MG63 (cell line): ENCODE measurements at regions not wholly inside any gene's neighbourhood (a gene's known extent, or its start where the extent isn't known, plus 50 kb on each side); places are given as distances from the start of the nearest gene placed in this dataset.
A peak's percentile ranks its signal among the peaks of the same experiment; 100 is the strongest.
"Not testable (repeated sequence)": the region's sequence is repeated elsewhere in the genome, so short reads cannot be mapped to it uniquely, and the experiment has no call there.

Experiments
- DNase-seq: peaks from one replicate; pipeline ENCODE4 v3.0.0-alpha.2; 2020
- H3K27me3 ChIP-seq: fragments of 250-450 bp; sonication (Bioruptor Pico); 2 replicates; pipeline ENCODE4 v1.5.1; 2020; ENCODE audit warnings: mild to moderate bottlenecking, moderate library complexity
- H3K36me3 ChIP-seq: fragments of 250-450 bp; sonication (Bioruptor Pico); 2 replicates; pipeline ENCODE4 v1.5.1; 2020; ENCODE audit warnings: mild to moderate bottlenecking, moderate library complexity
- H3K4me3 ChIP-seq: fragments of 250-450 bp; sonication (Bioruptor Pico); 2 replicates; pipeline ENCODE4 v1.5.1; 2020; ENCODE audit warnings: mild to moderate bottlenecking, moderate library complexity
- H3K9me3 ChIP-seq: fragments of 250-450 bp; sonication (Bioruptor Pico); 2 replicates; pipeline ENCODE4 v1.5.1; 2020; ENCODE audit warnings: mild to moderate bottlenecking, moderate library complexity

DNA sequence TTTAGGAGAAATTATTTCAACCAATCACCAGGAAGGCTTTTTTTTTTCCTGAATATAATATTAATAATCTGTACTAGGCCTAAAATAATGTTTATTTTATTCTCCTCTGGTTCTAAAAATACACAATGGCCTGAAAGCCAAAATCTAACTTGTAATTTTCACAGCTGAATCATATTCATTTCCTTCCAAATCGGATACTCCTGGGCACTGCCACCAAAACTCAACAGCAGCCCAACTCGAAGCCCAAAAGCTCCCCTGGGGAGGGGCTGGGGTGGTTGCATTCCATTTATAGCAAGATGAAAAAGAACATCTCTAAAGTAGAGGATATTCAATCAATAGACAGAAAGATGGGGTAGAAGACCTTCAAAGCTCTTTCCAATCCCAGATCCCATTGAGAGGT is 100.5 kb upstream of the SETBP1 start:
- H3K36me3 ChIP-seq, result no peaks in the 10 kb centered on the region
- H3K4me3 ChIP-seq, result no peak overlapping the region
- H3K9me3 ChIP-seq, result no peaks in the 10 kb centered on the region
- no peaks in the 10 kb centered on the region for H3K27me3 ChIP-seq
- DNase-seq, result peak; percentile 23

DNA sequence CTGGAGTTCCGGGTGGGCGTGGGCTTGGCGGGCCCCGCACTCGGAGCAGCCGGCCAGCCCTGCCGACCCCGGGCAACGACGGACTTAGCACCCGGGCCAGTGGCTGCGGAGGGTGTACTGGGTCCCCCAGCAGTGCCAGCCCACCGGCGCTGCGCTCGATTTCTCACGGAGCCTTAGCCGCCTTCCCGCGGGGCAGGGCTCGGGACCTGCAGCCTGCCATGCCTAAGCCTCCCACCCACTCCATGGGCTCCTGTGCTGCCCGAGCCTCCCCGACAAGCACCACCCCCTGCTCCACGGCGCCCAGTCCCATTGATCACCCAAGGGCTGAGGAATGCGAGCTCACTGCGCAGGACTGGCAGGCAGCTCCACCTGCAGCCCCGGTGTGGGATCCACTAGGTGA is 99.9 kb upstream of the SETBP1 start:
- H3K36me3 ChIP-seq, H3K9me3 ChIP-seq, H3K4me3 ChIP-seq, H3K27me3 ChIP-seq, DNase-seq: not testable (repeated sequence)

DNA sequence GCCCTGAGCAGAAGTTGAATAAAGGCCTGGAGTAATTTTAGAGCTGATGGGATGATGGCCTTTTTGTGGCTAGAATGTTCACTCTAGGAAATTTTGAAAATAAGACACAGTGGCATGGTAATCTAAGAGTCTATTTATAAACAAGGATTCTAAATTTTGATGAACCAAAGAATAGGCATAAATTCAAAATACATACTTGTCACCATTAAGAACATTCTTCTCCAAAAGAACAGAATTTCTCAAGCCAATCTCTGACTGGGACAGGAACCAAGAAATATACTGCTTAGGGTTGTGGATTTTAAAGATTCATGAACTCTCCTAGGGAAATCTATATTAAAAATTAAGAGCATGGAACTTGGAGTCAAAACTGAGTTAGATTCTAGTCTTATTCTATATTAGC is 98.2 kb upstream of the SETBP1 start:
- Histone ChIP-seq H3K36me3 (no peaks in the 10 kb centered on the region), H3K27me3 (no peaks in the 10 kb centered on the region), H3K9me3 (no peaks in the 10 kb centered on the region), H3K4me3 (no peak overlapping the region)
- DNase-seq, result no peak

DNA sequence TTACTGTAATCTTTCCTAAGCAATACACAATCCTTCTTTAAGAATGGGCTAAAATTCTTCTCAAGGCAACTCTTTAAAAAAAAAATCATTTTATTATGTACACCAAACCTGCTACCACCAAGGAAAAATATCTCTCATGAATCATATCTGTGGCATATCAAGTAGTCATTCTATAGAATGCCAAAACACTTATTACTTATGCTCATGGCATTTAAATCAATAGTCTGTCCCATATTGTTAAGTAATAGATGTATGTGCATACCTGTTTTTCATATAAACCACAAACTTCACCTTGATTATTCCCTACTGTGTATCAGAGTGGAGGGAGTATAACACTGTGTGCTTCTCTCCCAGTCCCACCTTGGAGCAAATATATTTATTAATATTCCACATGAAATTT is 95.8 kb upstream of the SETBP1 start:
- no peaks in the 10 kb centered on the region for H3K27me3 ChIP-seq
- no peaks in the 10 kb centered on the region for H3K9me3 ChIP-seq
- H3K4me3 ChIP-seq, result no peak overlapping the region
- no peak for DNase-seq
- H3K36me3 ChIP-seq, result no peaks in the 10 kb centered on the region

DNA sequence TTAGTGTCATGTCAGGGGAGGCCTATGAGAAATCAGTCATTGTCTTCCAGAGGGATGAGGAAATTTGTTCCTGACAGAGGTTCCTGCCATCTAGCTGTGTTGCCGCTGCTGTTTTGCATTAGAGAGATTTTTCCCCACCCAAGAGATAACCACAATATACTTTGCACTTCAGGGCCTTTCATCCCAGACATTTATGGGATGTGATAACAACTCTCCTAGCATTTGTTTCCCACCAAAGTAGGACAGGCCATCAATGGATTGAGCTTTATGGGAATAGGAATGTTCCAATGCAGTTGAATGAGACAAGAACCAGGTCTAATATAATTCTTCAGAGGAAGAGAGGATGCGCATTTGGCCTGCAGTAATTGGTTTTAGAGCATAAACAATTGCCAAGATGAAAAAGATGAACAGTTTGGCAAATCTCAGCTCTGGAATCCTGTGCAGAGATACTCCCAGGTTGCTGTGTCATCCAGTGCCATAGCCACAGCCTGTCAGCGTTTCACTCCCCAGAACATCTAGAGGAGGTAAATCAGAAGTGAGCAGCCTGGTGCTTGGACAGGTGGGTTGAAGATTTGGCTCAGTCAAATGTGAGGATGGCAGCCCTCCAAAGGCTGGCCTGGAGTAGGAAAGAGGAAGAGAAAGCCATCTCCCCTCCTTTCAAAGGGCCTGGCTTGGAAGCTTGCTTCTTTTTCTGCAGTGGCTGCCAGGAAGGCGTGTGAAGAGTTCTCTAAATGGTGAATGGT is 93.7 kb upstream of the SETBP1 start:
- H3K9me3 ChIP-seq, result no peaks in the 10 kb centered on the region
- DNase-seq, result no peak
- H3K27me3 ChIP-seq, result no peaks in the 10 kb centered on the region
- H3K36me3 ChIP-seq, result no peaks in the 10 kb centered on the region
- no peak overlapping the region for H3K4me3 ChIP-seq

DNA sequence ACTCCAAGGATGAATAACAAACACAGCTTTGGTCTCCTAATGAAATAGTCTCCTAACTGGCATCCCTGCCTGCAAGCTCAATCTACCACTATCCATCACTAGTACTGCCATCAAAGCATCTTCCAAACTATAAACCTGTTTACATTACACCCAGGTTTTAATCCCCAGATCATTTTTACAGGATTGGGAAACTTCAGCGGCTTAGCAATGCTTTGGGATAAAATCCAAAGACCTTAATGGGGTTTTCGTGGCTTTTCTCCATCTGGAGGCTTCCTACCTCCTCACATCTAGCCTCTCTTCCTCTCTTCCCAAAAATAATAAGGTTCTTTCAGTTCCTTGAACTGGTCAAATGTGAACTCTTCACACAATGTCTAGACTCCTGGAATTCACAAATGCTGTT is 92.2 kb upstream of the SETBP1 start:
- no peak overlapping the region for H3K4me3 ChIP-seq
- no peaks in the 10 kb centered on the region for H3K27me3 ChIP-seq
- no peaks in the 10 kb centered on the region for H3K36me3 ChIP-seq
- no peaks in the 10 kb centered on the region for H3K9me3 ChIP-seq
- no peak for DNase-seq

DNA sequence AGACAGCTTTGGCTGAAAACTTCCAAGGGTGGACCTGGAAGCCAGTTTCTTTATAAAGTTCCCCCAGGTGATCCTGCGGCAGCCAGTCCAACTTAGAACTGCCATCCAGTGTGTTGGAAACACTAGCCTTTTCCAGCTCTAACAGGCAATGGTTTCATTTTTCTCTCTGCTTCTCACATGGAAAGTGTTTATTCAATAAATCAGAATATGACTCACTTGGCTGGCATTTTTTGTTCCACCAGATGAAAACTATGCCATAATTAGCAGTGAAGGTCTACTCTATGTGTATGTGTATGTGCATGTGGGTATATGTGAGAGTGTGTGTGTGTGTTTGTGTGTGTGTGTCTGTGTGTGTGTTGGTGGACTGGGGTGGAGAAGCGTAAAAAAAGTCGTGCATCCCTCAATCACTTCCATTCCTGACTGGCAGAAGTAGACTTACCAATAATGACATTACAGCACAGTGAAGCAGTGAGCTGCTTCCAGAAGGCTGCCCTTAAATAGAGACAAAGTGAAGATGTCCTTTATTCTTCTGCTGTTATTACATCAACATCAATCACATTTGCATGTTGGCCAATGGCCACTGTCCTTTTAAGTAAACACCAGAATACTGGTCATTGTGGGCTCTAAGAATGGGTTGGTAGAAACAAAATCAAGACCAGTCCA is 90.9 kb upstream of the SETBP1 start:
- no peaks in the 10 kb centered on the region for H3K36me3 ChIP-seq
- no peaks in the 10 kb centered on the region for H3K9me3 ChIP-seq
- H3K27me3 ChIP-seq, result no peaks in the 10 kb centered on the region
- no peak for DNase-seq
- H3K4me3 ChIP-seq, result no peak overlapping the region

DNA sequence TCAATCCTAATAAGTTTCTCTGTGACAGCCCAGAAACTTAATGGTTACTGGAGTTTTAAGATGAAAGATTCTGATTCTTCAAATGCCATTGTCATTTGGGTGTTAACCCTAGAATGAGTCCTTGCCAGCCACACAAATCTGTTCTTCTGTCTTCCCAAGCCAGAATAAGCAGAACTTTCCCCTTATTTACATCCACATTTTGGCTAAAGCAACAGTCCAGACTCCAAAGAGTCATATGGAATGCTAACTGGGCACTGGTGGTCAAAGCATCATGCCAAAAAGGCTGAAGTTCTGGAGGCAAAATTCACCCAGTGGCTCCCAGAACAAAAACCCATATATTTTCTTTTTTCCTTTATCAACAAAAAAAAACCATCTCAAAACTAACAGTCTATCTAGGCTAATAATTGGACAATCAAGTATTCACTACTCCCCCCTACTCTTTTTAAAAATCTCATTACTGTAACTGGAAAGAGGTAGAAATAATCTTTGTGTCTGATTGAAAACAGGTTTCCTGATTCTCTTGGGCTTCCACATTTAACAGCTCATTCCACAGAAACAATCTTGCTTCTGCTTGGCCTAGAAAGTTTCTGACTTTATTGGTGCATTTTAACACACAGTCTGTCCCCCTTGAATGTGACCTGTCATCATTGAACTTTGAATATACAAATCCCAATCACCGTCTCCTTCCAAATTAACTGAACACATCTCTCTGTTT is 89.6 kb upstream of the SETBP1 start:
- peak; percentile 62 for DNase-seq

DNA sequence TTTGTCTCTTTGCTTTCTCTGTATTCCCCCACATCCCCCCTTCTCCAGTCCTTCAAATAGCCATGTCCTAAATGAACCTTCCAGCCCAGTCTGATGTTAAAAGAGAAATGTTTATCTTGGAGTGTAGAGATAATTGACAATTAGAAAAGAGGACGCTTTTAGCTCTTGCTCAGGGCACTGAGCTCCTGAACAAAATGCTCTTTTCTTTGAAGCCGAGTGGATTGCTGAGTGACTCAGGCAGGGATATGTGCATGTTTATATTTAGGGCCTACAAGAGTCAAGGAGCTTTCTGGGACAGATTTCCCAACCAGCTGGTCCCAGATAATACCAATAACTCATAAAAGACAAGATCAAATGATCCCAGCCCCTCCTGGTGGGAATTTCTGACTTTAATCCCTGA is 88.0 kb upstream of the SETBP1 start:
- Histone ChIP-seq H3K36me3 (no peaks in the 10 kb centered on the region), H3K4me3 (no peak overlapping the region), H3K27me3 (no peaks in the 10 kb centered on the region), H3K9me3 (no peaks in the 10 kb centered on the region)
- peak; percentile 43 for DNase-seq

More for the DNA sequence above, 89.6 kb upstream of the SETBP1 start:
- no peaks in the 10 kb centered on the region for H3K27me3 ChIP-seq
- H3K9me3 ChIP-seq, result no peaks in the 10 kb centered on the region
- no peaks in the 10 kb centered on the region for H3K36me3 ChIP-seq
- no peak overlapping the region for H3K4me3 ChIP-seq

DNA sequence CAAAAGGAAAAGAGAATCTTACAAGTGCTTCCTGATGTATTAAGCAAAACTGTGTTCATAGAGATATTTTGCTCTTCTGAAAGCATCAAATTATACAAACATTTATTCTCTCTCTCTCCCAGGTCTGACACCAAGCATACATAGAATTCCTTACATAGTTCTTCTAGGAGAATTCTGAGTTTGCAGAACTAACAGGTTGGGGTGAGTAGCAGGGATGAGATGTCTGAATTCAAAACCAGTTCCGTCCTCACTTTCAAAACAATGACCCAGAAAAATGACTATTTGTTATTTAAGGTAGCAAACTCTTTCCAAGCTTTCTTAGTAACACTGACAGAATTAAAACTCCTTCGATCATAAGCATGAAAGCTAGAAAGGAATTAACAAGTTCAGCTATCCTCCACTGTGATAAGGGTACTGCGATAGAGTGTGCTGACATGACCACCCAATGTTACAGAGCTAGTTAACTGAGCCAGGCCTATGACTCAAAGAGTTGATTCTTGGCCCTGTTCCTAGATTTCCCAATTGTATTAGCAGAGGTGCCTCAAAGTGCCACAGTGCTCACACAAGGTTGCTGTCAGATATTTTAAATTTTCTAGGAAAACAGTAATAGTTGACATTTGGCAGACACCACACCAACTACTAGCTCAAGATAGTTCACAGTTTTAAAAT is 85.8 kb upstream of the SETBP1 start:
- peak; percentile 36 for DNase-seq
- Histone ChIP-seq H3K9me3 (no peaks in the 10 kb centered on the region), H3K27me3 (no peaks in the 10 kb centered on the region), H3K36me3 (no peaks in the 10 kb centered on the region), H3K4me3 (no peak overlapping the region)

DNA sequence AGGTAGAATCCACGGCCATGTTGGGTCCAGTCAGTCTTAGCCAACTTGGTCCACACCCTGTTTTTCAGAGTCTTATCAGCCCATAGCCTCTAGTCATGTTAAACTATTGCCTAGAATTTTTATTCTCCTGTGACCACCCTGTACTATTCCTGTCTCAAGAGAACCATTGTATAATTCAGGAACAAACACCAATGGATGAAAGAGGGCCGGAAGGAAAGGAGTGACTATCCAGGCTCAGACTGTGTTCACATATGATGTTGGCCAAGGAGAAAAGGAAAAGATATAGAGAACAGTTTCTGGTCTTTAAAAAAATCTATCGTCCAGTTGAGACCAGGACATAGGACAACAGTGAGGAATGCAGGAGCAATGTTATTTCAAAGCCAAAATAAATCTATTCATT is 82.9 kb upstream of the SETBP1 start:
- Histone ChIP-seq H3K36me3 (no peaks in the 10 kb centered on the region), H3K27me3 (no peaks in the 10 kb centered on the region), H3K4me3 (no peak overlapping the region), H3K9me3 (no peaks in the 10 kb centered on the region)
- DNase-seq, result no peak

DNA sequence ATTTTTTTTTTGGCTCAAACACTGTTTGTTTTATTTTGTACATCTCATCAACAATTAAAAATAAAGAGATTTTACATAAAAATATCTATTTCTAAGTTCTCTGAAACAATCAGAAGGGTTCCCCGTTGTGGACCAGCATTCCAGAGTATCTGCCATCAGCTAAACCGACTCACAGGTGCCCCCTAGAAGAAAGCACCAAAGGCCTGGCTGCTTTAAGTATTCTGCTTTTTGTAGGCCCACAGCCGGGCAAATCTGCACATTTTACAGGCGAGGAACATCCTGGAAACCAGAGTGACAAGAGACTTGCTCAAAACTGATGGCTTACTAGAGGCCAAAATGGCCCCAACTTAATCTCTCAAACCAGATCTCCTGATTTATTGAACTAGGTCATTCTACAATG is 82.2 kb upstream of the SETBP1 start:
- H3K9me3 ChIP-seq, result no peaks in the 10 kb centered on the region
- H3K4me3 ChIP-seq, result no peak overlapping the region
- no peaks in the 10 kb centered on the region for H3K27me3 ChIP-seq
- H3K36me3 ChIP-seq, result no peaks in the 10 kb centered on the region
- DNase-seq, result no peak

DNA sequence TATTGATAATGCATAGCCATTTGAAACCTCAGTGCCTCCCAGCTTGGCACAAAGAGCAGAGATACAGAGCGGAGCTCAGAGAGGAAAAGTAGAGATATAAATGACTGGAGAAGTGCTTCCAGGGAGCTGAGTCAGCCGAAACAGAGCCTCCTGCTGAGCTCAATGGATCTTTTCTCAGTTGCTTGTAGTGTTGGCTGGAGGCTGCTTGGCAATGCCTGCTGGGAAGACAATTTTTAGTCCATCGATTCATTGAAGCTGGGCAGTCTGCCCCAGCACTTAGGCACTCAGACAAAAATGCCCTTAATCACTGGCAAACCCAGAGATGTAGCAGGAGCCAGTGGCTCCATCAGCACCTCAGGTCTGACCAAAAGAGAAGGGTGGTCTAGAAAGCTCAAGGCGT is 81.3 kb upstream of the SETBP1 start:
- Histone ChIP-seq H3K4me3 (no peak overlapping the region), H3K9me3 (no peaks in the 10 kb centered on the region), H3K27me3 (no peaks in the 10 kb centered on the region), H3K36me3 (no peaks in the 10 kb centered on the region)
- peak; percentile 95 for DNase-seq

DNA sequence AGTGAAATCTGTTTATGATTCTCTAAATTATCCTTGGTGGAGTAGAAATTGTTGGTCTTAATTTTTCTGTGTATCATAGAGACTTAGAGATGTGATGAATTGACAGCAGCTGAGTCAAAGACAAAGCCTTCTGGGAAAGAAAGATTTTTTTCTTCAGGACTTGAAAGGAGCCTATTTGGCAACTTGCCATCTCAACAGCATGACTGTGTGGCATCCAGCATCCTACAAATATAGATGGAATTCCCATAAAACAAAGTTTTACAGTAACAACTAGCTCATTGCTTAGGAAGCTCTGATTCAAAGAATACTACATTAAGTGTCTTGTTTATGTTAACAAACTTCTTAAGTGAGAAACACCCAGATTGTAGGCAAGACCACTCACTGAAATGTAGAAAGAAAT is 79.2 kb upstream of the SETBP1 start:
- peak; percentile 65 for DNase-seq
- no peak overlapping the region for H3K4me3 ChIP-seq
- H3K27me3 ChIP-seq, result no peaks in the 10 kb centered on the region
- no peaks in the 10 kb centered on the region for H3K36me3 ChIP-seq
- no peaks in the 10 kb centered on the region for H3K9me3 ChIP-seq

DNA sequence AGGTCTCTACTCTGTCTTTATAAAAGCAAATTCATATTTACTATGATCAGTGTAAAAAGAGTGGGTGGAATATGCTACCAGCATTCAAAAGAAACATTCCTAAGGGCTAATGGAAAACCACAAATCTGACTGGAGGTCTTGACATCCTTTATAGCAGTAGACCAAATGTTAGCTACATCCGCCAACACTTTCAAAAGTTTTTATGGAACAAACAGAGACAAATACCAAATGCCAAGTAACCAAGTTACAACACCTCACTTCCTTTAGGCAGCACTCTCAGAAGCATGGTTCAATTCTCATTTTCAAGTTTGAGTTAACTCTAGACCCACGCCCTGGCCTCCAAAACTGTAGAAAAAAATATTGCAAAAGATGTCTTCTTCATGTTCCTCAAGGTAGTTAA is 78.3 kb upstream of the SETBP1 start:
- Histone ChIP-seq H3K27me3 (no peaks in the 10 kb centered on the region), H3K9me3 (no peaks in the 10 kb centered on the region), H3K4me3 (no peak overlapping the region), H3K36me3 (no peaks in the 10 kb centered on the region)
- DNase-seq, result no peak

DNA sequence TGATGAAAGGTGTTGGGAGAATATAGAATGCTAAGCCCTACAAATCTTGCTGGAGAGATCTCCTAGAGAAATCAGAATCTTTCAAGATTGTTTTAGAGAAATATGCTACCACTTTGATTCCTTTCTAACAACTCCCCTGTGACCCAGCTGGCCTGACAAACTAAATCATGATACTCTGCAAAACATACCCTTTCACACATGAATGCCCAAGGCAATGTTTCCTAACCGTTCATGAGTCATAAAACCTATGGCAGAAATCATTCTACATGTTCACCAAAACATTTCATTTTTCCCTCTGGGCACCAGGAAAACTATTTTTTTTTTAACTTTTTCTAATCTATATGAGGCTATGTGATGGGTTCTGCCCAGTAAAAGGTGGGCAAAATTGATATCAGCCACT is 77.8 kb upstream of the SETBP1 start:
- H3K36me3 ChIP-seq, result no peaks in the 10 kb centered on the region
- no peaks in the 10 kb centered on the region for H3K9me3 ChIP-seq
- no peak overlapping the region for H3K4me3 ChIP-seq
- H3K27me3 ChIP-seq, result no peaks in the 10 kb centered on the region
- DNase-seq, result peak; percentile 22

DNA sequence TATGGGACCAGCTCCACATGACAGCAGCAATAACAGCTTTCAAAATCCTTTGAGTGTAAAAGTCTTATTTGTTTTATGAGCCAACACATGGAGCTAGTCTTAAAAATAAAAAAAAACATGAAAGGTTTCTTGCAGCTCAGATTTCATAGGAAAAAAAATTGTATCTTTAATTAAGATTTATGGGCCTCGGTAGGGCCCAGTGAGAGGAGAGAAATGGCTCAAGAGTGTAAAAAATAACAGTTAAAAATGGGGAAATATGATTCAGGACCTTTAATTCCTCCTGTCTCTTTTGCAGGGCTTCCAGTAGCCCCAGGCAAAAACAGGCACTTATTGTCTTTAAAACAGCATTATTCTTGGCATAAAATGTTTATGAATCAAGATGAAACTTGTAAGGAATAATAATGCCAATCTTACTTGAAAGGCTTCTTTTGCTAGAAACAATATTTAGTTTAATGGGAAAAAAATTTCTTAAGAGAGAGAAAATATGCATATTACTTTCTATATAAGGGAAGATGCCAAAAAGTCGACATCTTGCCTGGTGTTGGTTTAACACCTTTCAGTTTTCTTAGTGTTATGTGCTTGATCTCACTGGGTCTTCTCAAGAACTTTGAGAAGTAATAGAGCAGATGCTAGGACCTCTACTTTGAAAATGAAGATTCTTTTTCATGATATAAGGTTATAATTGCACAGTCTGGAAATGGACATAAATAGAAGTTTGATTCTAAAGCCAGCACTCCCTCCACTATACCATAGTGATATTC is 71.3 kb upstream of the SETBP1 start:
- Histone ChIP-seq H3K9me3 (no peaks in the 10 kb centered on the region), H3K27me3 (no peaks in the 10 kb centered on the region), H3K4me3 (no peak overlapping the region), H3K36me3 (no peaks in the 10 kb centered on the region)
- DNase-seq, result peak; percentile 54
